Inflammatory macrophage treated with lipopolysaccharide for 1 hour (primary cell): ENCODE measurements at regions not wholly inside any gene's neighbourhood (a gene's known extent, or its start where the extent isn't known, plus 50 kb on each side); places are given as distances from the start of the nearest gene placed in this dataset.

Experiments
- DNase-seq, 2 donors: peaks; one replicate each; pipeline ENCODE4 v3.0.0-alpha.2; 2020 to 2022

- no peak for DNase-seq
Observed at GRCh38 chr3:135885885-135886284, 79.6 kb upstream of the PPP2R3A start.

- no peak for DNase-seq
Observed at GRCh38 chr3:135887220-135887619, 78.3 kb upstream of the PPP2R3A start.

- DNase-seq: no peak
Observed at GRCh38 chr3:135889443-135889842, 76.1 kb upstream of the PPP2R3A start.

- no peak for DNase-seq
Observed at GRCh38 chr3:135891121-135891520, 74.4 kb upstream of the PPP2R3A start.

GRCh38 chr3:135895106-135895733, 70.3 kb upstream of the PPP2R3A start:
- peak; percentile 34 to 82 for DNase-seq

- DNase-seq: no peak
Observed at GRCh38 chr3:135895734-135896121, 69.8 kb upstream of the PPP2R3A start.

GRCh38 chr3:135896613-135897012, 68.9 kb upstream of the PPP2R3A start:
- DNase-seq: no peak

GRCh38 chr3:135897715-135898114, 67.8 kb upstream of the PPP2R3A start:
- DNase-seq: no peak

GRCh38 chr3:135898774-135899173, 66.8 kb upstream of the PPP2R3A start:
- DNase-seq: no peak

- DNase-seq: no peak
Observed at GRCh38 chr3:135905058-135905724, 60.3 kb upstream of the PPP2R3A start.

GRCh38 chr3:135907422-135908165, 57.9 kb upstream of the PPP2R3A start:
- no peak for DNase-seq

GRCh38 chr3:135908225-135908624, 57.3 kb upstream of the PPP2R3A start:
- DNase-seq: no peak

GRCh38 chr3:135908737-135909136, 56.8 kb upstream of the PPP2R3A start:
- no peak for DNase-seq

- DNase-seq: no peak
Observed at GRCh38 chr3:135911110-135911509, 54.4 kb upstream of the PPP2R3A start.

GRCh38 chr3:135915206-135915605, 50.3 kb upstream of the PPP2R3A start:
- DNase-seq: no peak
